Effector CD4-positive, alpha-beta T cell (primary cell): ENCODE measurements at regions not wholly inside any gene's neighbourhood (a gene's known extent, or its start where the extent isn't known, plus 50 kb on each side); places are given as distances from the start of the nearest gene placed in this dataset.

Experiments
- DNase-seq: peaks from one replicate; pipeline ENCODE4 v3.0.0-alpha.2; 2020

GRCh38 chr1:67618285-67619018 lies 66.5 kb upstream of the GADD45A start:
- DNase-seq, result no peak

GRCh38 chr1:67619080-67619479 lies 65.9 kb upstream of the GADD45A start:
- DNase-seq, result no peak

- DNase-seq, result no peak
These were observed 61.1 kb upstream of the GADD45A start for GRCh38 chr1:67623906-67624305.

GRCh38 chr1:67624680-67625079 lies 60.3 kb upstream of the GADD45A start:
- no peak for DNase-seq

DNA sequence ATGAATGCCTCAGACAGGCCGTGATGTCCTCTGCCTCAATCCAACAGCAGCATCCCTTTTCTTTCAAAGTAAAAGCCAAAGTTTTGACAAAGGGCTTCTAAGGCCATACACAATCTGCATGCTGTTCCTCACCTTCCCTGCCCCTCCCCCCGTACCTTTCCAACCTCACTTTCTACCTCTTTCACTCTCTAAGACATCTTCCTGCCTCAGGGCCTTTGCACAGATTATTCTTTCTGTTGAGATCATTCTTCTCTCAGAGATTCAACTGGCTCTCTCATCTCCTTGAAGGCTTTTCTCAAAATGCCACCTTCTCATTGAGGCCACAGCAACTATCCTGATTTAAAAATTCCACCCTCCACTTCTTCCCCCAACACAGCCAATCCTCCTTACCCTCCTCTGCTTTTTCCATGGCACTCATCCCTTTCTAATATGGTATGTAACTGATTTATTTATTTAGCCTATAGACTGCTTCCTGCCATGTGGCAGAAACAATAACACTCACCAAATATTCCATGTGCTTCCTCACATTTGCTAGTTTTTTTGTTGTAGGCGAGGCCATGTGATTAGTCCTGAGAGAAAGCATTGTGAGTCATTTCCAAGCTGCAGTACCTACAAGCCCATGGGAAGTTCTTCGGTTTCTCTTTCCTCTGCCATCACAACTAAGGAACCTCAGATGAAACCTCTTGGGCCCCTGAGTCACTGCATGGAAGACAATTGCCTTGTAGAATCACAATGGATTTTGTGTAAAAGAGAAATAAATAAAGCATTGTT lies 58.7 kb upstream of the GADD45A start:
- no peak for DNase-seq

DNA sequence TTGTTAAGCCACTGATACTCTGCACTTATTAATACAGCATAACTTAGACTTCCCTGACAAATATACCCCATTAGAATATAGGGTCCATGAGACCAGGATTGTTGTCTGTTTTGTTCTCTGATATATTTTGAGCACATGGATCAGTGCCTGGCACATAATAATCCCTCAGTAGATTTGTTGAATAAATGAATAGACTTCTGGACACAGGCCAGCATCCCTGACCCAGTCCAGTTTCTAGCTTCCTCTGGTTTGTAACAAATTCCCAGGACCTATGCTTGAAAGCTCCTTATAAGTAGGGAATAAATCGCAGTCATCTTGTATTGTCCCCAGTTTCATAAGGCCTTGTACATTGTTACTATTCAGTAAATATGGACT lies 58.2 kb upstream of the GADD45A start:
- no peak for DNase-seq

DNA sequence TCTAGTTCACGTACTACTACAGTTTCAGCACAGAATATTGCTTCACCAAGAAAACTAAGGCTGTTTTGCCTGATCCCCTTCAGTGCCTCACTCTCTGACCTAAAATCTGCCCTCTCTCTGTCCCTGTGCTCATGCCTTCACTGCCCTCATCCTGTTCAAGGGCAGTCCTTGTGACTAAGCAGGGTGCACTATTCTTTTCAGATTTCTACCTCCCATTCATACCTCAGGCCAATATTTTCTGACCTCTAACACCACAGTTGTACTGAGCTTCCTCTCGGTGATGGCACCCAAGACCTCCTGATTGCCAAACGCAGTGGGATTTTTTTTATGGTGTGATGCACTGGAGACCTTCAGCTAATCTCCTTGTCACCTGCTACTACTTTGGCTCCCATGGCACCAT lies 57.7 kb upstream of the GADD45A start:
- DNase-seq, result no peak

- DNase-seq, result no peak
These were observed 57.1 kb upstream of the GADD45A start for GRCh38 chr1:67627906-67628305.

GRCh38 chr1:67629370-67630075 lies 55.5 kb upstream of the GADD45A start:
- no peak for DNase-seq

DNA sequence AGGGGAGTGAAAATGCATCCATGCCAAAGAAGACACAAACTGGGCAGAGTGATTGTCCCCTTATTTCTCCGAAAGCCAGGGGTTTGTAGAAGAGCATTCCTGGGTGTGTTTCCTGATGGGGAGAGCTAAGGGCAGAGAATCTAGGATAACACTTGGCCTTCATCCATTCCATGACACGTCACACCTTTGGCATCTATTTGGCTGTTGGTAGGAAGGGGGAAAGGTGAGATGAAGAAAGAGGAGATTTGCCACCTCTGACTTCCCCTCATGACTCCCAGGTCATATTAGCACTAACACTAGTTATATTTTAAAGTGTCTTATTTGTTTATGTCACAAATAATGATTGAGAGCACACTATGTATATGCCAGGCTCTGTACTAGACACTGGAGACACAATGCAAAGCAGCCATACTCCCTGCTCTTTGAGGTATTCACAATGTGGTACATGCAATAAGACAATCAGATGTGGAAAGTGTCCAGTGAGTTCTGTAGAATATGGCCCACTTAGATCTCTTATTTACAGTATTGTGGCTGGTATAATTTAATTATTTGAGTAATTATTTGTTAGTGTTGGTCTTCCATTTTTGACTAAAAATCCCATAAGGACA lies 54.5 kb upstream of the GADD45A start:
- DNase-seq, result no peak

- no peak for DNase-seq
These were observed 52.6 kb upstream of the GADD45A start for GRCh38 chr1:67632356-67632755.

DNA sequence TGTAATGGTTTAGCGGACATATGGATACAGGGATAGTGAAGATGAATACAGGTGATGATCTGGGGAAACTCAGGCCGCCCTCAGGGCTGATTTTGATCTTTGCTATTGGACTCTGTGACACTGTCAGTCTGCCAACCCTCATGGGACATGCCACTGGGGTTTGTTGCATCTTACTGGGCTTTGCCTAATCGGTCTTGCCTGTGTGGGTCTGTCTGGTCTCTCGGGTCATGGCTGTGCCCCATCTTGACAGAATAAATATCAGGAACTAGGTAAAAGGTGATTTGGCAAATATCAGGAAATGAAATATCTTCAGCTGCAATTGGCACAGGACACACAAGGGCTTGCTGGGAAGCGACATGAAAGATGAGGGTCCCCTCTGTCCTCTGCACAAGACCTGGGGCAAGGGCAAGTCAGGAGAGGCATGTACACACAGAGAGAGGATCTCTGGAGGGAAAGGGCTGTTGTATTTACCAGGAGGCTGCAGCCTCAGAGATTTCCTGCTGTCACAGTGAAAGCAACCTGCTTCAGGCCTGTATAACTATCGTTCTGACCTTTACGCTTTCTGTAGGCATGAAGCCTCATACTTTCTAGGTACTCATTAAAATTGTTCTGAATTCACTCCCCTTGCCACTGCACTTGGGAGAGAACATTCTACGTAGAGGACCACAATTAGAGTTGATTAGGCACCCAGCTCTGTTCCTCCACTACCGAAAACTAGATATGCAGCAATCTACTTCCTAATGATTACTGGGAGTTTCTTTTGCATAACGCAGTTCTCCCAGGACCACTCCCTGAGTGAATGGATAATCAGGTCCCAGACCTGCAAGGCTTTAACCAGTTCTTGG lies 52.0 kb upstream of the GADD45A start:
- DNase-seq, result no peak

DNA sequence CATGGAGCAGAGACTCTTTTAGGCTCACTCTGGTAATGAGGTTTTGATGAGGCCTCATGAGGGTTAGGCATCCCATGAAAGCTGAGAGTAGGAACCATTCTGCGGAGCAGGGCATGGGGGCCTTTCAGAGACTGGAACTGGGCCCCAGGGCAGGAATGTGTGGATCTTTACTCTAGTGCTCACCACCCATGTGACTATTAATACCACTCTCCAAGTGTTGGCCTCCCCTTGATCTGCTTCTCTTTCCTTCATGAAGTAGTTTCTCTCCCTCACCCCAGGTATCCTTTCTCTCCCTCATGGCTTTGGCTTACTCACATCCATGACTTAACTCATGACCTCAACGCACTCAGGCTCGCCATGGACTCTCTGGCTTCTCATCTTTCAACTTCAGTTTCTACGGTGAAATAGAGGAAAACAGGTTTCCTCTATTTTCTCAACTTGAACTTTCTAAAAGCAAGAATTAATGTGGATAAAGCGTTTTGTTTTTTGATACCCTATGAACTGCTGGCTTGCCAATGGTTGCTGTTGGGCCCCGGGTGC lies 50.5 kb upstream of the GADD45A start:
- no peak for DNase-seq

GRCh38 chr1:67635055-67635809 lies 49.8 kb upstream of the GADD45A start:
- no peak for DNase-seq
